DOHH2 (cell line): ENCODE measurements at regions not wholly inside any gene's neighbourhood (a gene's known extent, or its start where the extent isn't known, plus 50 kb on each side); places are given as distances from the start of the nearest gene placed in this dataset.

Source experiments
- H3F3A ChIP-seq: fragments of 200-600 bp; sonication (generic), shearing (Covaris generic); 2 replicates; pipeline ENCODE4 v1.6.0; 2016; ENCODE audit warnings: antibody characterized with exemption, mild to moderate bottlenecking; ENCODE audit not compliant: control insufficient read depth, insufficient read depth
- H3K27ac ChIP-seq: fragments of 200-600 bp; sonication (generic); 2 replicates; pipeline ENCODE4 v1.5.1; 2014; ENCODE audit warnings: low read depth, mild to moderate bottlenecking, low read length, moderate library complexity
- H3K27me3 ChIP-seq: fragments of 200-600 bp; sonication (generic); 2 replicates; pipeline ENCODE4 v1.6.1; 2014; ENCODE audit warnings: mild to moderate bottlenecking, low read length, mixed read lengths; ENCODE audit not compliant: control insufficient read depth
- H3K36me3 ChIP-seq: fragments of 200-600 bp; sonication (generic); 2 replicates; pipeline ENCODE4 v1.6.1; 2014; ENCODE audit warnings: mild to moderate bottlenecking, low read length, moderate library complexity, mixed read lengths; ENCODE audit not compliant: control insufficient read depth
- H3K4me1 ChIP-seq: fragments of 200-600 bp; sonication (generic); 2 replicates; pipeline ENCODE4 v1.6.1; 2014; ENCODE audit warnings: mild to moderate bottlenecking, low read length, mixed read lengths; ENCODE audit not compliant: control insufficient read depth
- H3K4me2 ChIP-seq: fragments of 200-600 bp; sonication (generic); 2 replicates; pipeline ENCODE4 v1.6.0; 2014; ENCODE audit warnings: mild to moderate bottlenecking, low read length, moderate library complexity
- H3K4me3 ChIP-seq: fragments of 200-600 bp; sonication (generic); 2 replicates; pipeline ENCODE4 v1.5.1; 2014; ENCODE audit warnings: mild to moderate bottlenecking, low read length, mixed read lengths
- H3K79me2 ChIP-seq: fragments of 200-600 bp; sonication (generic); 2 replicates; pipeline ENCODE4 v1.6.1; 2014; ENCODE audit warnings: mild to moderate bottlenecking, low read length, mixed read lengths; ENCODE audit not compliant: control insufficient read depth
- H3K9me2 ChIP-seq: fragments of 200-600 bp; sonication (generic); replicated peaks from 2 replicates; pipeline ENCODE4 v1.6.1; 2014; ENCODE audit warnings: mild to moderate bottlenecking, low read length, mixed read lengths; ENCODE audit not compliant: control insufficient read depth
- H3K9me3 ChIP-seq: fragments of 200-600 bp; sonication (generic); 2 replicates; pipeline ENCODE4 v1.6.1; 2014; ENCODE audit warnings: antibody characterized with exemption, low read length, mixed read lengths; ENCODE audit not compliant: control insufficient read depth, insufficient read depth
- H4K20me1 ChIP-seq: fragments of 200-600 bp; sonication (generic); 2 replicates; pipeline ENCODE4 v1.6.0; 2014; ENCODE audit warnings: low read depth, mild to moderate bottlenecking, antibody characterized with exemption, low read length, moderate library complexity; ENCODE audit not compliant: control insufficient read depth, insufficient read depth
- EZH2phosphoT487 ChIP-seq: fragments of 200-600 bp; sonication (generic); IDR thresholded peaks from 2 replicates; pipeline ENCODE4 v1.6.1; 2017; ENCODE audit warnings: borderline replicate concordance, mild to moderate bottlenecking, antibody characterized with exemption, low read length, moderate library complexity, mixed read lengths
- TF ChIP-seq, protein P1 (sequence below): fragments of 200-600 bp; sonication (generic); IDR thresholded peaks from one replicate; pipeline ENCODE4 v1.5.1; 2014; ENCODE audit warnings: antibody characterized with exemption, mild to moderate bottlenecking, low read depth, low read length; ENCODE audit not compliant: poor library complexity, severe bottlenecking

DNA sequence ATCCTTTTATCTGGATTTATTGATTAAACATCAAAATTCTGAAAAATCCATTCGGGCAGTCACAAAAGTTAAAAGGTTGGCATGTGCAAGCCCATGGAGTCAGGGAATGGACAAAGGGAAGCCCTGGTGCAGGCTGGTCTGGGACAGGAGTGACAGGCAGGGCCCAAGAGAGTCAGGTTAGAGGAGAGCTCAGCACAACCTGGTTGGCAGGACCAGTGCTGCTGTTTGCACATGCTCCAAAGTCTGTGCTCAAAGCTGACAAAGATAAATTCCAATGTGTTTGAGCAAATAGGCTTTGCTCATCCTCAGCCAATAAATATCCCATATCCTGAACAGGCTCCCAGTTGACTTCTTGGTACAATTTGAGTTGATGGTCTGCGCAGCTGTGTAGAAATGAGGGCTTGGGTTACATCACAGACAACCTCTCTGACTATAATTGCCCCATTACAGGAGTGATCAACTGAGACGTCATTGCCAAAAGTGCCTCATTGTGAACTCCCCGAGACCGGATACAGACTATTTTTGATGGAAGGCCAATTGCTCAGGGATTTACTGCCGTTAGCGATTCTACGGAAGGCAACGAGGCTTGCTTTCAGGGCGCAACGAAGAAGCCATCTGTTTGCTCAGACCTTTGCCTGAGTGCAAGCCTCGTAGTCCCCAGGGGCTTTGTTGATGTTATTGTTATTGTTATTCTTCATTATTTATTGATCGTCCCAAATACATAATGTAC lies 1008.1 kb upstream of the TENM3 start:
- Histone ChIP-seq H3K4me1 (no peaks in the 10 kb centered on the region), H4K20me1 (no peaks in the 10 kb centered on the region), H3K9me2 (no peaks in the 10 kb centered on the region), H3K4me2 (no peak overlapping the region), H3K79me2 (no peaks in the 10 kb centered on the region), H3K27ac (no peak overlapping the region), H3K4me3 (no peak overlapping the region), H3K36me3 (no peaks in the 10 kb centered on the region), H3F3A (no peaks in the 10 kb centered on the region), H3K27me3 (no peaks in the 10 kb centered on the region), H3K9me3 (no peaks in the 10 kb centered on the region)
- TF ChIP-seq, protein P1, sequence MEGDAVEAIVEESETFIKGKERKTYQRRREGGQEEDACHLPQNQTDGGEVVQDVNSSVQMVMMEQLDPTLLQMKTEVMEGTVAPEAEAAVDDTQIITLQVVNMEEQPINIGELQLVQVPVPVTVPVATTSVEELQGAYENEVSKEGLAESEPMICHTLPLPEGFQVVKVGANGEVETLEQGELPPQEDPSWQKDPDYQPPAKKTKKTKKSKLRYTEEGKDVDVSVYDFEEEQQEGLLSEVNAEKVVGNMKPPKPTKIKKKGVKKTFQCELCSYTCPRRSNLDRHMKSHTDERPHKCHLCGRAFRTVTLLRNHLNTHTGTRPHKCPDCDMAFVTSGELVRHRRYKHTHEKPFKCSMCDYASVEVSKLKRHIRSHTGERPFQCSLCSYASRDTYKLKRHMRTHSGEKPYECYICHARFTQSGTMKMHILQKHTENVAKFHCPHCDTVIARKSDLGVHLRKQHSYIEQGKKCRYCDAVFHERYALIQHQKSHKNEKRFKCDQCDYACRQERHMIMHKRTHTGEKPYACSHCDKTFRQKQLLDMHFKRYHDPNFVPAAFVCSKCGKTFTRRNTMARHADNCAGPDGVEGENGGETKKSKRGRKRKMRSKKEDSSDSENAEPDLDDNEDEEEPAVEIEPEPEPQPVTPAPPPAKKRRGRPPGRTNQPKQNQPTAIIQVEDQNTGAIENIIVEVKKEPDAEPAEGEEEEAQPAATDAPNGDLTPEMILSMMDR, result no peak
- no peak for TF ChIP-seq EZH2phosphoT487

DNA sequence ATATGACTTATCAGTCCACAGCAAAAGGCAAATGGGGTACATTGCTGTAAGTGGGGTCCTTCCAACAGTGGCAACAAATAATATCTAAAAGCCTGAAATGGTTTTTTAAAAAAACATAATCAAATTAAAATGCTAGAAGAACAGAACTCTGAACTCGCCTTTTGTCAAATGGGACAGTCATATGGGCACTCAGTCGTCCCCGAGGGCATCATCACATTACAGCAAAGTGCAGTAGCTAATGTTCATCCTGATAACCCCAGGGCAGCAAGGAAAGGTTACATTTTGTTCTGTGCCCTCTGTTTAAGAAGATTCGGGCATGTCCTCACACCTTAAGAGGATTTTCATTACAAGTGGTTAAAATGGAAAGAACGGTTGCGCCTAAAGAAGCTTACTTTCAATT lies 997.9 kb upstream of the TENM3 start:
- Histone ChIP-seq H3K27ac (no peak overlapping the region), H3K4me1 (no peaks in the 10 kb centered on the region), H3K4me2 (no peak overlapping the region), H3K9me3 (peaks cover 2% of the 10 kb centered on the region; the same call in 1 of the 2 replicates), H3K36me3 (no peaks in the 10 kb centered on the region), H3K9me2 (no peaks in the 10 kb centered on the region), H3F3A (no peaks in the 10 kb centered on the region), H3K27me3 (no peaks in the 10 kb centered on the region), H3K4me3 (no peak overlapping the region), H4K20me1 (no peaks in the 10 kb centered on the region), H3K79me2 (no peaks in the 10 kb centered on the region)
- TF ChIP-seq EZH2phosphoT487, result no peak
- TF ChIP-seq, protein P1, result no peak

DNA sequence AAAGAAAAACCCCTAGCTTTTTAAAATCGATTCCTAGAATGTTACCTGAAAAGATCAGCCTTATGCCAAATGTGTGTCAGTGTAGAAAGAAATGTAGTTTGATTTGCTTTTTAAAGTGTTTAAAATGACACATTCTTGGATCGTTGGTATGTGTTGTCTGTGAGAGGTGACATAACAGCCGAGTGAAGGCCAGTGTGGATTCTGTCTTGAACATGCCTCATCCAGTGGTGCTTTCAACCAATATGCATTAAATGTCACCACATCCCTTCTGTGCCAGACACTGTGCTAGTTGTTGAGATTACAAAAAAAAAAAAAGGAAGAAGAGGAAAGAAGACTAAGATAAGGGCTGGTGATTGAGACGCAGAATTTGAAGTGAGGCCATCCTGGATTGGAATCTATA lies 994.2 kb upstream of the TENM3 start:
- TF ChIP-seq, protein P1, result no peak
- TF ChIP-seq EZH2phosphoT487, result no peak
- H3K27ac ChIP-seq, result no peak overlapping the region

More for the DNA sequence above, 994.2 kb upstream of the TENM3 start:
- H3F3A ChIP-seq, result no peaks in the 10 kb centered on the region
- H3K4me3 ChIP-seq, result no peak overlapping the region
- no peaks in the 10 kb centered on the region for H3K9me2 ChIP-seq
- no peaks in the 10 kb centered on the region for H4K20me1 ChIP-seq
- no peaks in the 10 kb centered on the region for H3K79me2 ChIP-seq
- H3K4me1 ChIP-seq, result no peaks in the 10 kb centered on the region
- H3K4me2 ChIP-seq, result no peak overlapping the region
- no peaks in the 10 kb centered on the region for H3K27me3 ChIP-seq
- H3K9me3 ChIP-seq, result no peaks in the 10 kb centered on the region
- no peaks in the 10 kb centered on the region for H3K36me3 ChIP-seq
